ENCODE measurements at regions not wholly inside any gene's neighbourhood (a gene's known extent, or its start where the extent isn't known, plus 50 kb on each side); places are given as distances from the start of the nearest gene placed in this dataset.
"Not testable (repeated sequence)": the region's sequence is repeated elsewhere in the genome, so short reads cannot be mapped to it uniquely, and the experiment has no call there.

GRCh38 chr3:144774897-144775296, 803.3 kb downstream of the DIPK2A start:
- no peaks in the 10 kb centered on the region for H3K27me3 Mint-ChIP-seq
- H3K27ac Mint-ChIP-seq = no peak overlapping the region
- no peaks in the 10 kb centered on the region for H3K4me1 Mint-ChIP-seq
- no peaks in the 10 kb centered on the region for H3K36me3 Mint-ChIP-seq (ENCODE audit: low read depth)
- ATAC-seq (no peak), DNase-seq (no peak)
- no peaks in the 10 kb centered on the region for H3K9me3 ChIP-seq (ENCODE audit: control insufficient read depth, low read length, poor library complexity, severe bottlenecking)
- no peak overlapping the region for H3K4me3 Mint-ChIP-seq

GRCh38 chr3:144775551-144775950, 803.9 kb downstream of the DIPK2A start:
- Mint-ChIP-seq H3K4me3 (no peak overlapping the region), H3K36me3 (ENCODE audit: low read depth) (no peaks in the 10 kb centered on the region), H3K27ac (no peak overlapping the region), H3K4me1 (no peaks in the 10 kb centered on the region), H3K27me3 (no peaks in the 10 kb centered on the region)
- DNase-seq (no peak), ATAC-seq (no peak)
- no peaks in the 10 kb centered on the region for H3K9me3 ChIP-seq (ENCODE audit: control insufficient read depth, low read length, poor library complexity, severe bottlenecking)

GRCh38 chr3:144777906-144778305, 806.3 kb downstream of the DIPK2A start:
- no peaks in the 10 kb centered on the region for H3K27me3 Mint-ChIP-seq
- H3K27ac Mint-ChIP-seq = no peak overlapping the region
- no peak for DNase-seq
- H3K36me3 Mint-ChIP-seq (ENCODE audit: low read depth) = no peaks in the 10 kb centered on the region
- no peak for ATAC-seq
- H3K4me3 Mint-ChIP-seq = no peak overlapping the region
- H3K4me1 Mint-ChIP-seq = no peaks in the 10 kb centered on the region
- no peaks in the 10 kb centered on the region for H3K9me3 ChIP-seq (ENCODE audit: control insufficient read depth, low read length, poor library complexity, severe bottlenecking)

- Mint-ChIP-seq H3K27me3 (no peaks in the 10 kb centered on the region), H3K27ac (no peak overlapping the region), H3K4me1 (no peaks in the 10 kb centered on the region), H3K4me3 (no peak overlapping the region), H3K36me3 (ENCODE audit: low read depth) (no peaks in the 10 kb centered on the region)
- no peaks in the 10 kb centered on the region for H3K9me3 ChIP-seq (ENCODE audit: control insufficient read depth, low read length, poor library complexity, severe bottlenecking)
- ATAC-seq = no peak
- no peak for DNase-seq
Measured at GRCh38 chr3:144791034-144791433, 819.4 kb downstream of the DIPK2A start.

- no peaks in the 10 kb centered on the region for H3K9me3 ChIP-seq (ENCODE audit: control insufficient read depth, low read length, poor library complexity, severe bottlenecking)
- DNase-seq (no peak), ATAC-seq (no peak)
- Mint-ChIP-seq H3K4me3 (no peak overlapping the region), H3K27ac (no peak overlapping the region), H3K4me1 (no peaks in the 10 kb centered on the region), H3K27me3 (no peaks in the 10 kb centered on the region), H3K36me3 (ENCODE audit: low read depth) (no peaks in the 10 kb centered on the region)
Measured at GRCh38 chr3:144801890-144802289, 830.3 kb downstream of the DIPK2A start.

- Mint-ChIP-seq H3K36me3 (ENCODE audit: low read depth) (no peaks in the 10 kb centered on the region), H3K4me1 (no peaks in the 10 kb centered on the region), H3K4me3 (no peak overlapping the region), H3K27ac (no peak overlapping the region), H3K27me3 (no peaks in the 10 kb centered on the region)
- DNase-seq (no peak), ATAC-seq (no peak)
- no peaks in the 10 kb centered on the region for H3K9me3 ChIP-seq (ENCODE audit: control insufficient read depth, low read length, poor library complexity, severe bottlenecking)
Measured at GRCh38 chr3:144809380-144809779, 837.8 kb downstream of the DIPK2A start.

- Mint-ChIP-seq H3K4me1 (no peaks in the 10 kb centered on the region), H3K27ac (no peak overlapping the region), H3K36me3 (ENCODE audit: low read depth) (no peaks in the 10 kb centered on the region), H3K4me3 (no peak overlapping the region), H3K27me3 (no peaks in the 10 kb centered on the region)
- DNase-seq = no peak
- H3K9me3 ChIP-seq (ENCODE audit: control insufficient read depth, low read length, poor library complexity, severe bottlenecking) = no peaks in the 10 kb centered on the region
- no peak for ATAC-seq
Measured at GRCh38 chr3:144810160-144810559, 838.5 kb downstream of the DIPK2A start.

GRCh38 chr3:144815655-144816054, 844.0 kb downstream of the DIPK2A start:
- H3K9me3 ChIP-seq (ENCODE audit: control insufficient read depth, low read length, poor library complexity, severe bottlenecking) = no peaks in the 10 kb centered on the region
- ATAC-seq (no peak), DNase-seq (no peak)
- Mint-ChIP-seq H3K36me3 (ENCODE audit: low read depth) (no peaks in the 10 kb centered on the region), H3K4me3 (no peak overlapping the region), H3K27me3 (no peaks in the 10 kb centered on the region), H3K27ac (no peak overlapping the region), H3K4me1 (no peaks in the 10 kb centered on the region)

- no peaks in the 10 kb centered on the region for H3K4me1 Mint-ChIP-seq
- H3K27ac Mint-ChIP-seq = no peak overlapping the region
- no peak overlapping the region for H3K4me3 Mint-ChIP-seq
- ATAC-seq (no peak), DNase-seq (no peak)
- no peaks in the 10 kb centered on the region for H3K9me3 ChIP-seq (ENCODE audit: control insufficient read depth, low read length, poor library complexity, severe bottlenecking)
- no peaks in the 10 kb centered on the region for H3K27me3 Mint-ChIP-seq
- no peaks in the 10 kb centered on the region for H3K36me3 Mint-ChIP-seq (ENCODE audit: low read depth)
Measured at GRCh38 chr3:144816323-144816722, 844.7 kb downstream of the DIPK2A start.

- Mint-ChIP-seq H3K27ac (no peak overlapping the region), H3K4me3 (no peak overlapping the region), H3K4me1 (no peaks in the 10 kb centered on the region), H3K36me3 (ENCODE audit: low read depth) (no peaks in the 10 kb centered on the region), H3K27me3 (no peaks in the 10 kb centered on the region)
- no peak for DNase-seq
- ATAC-seq = no peak
- no peaks in the 10 kb centered on the region for H3K9me3 ChIP-seq (ENCODE audit: control insufficient read depth, low read length, poor library complexity, severe bottlenecking)
Measured at GRCh38 chr3:144818973-144819372, 847.4 kb downstream of the DIPK2A start.

- H3K9me3 ChIP-seq (ENCODE audit: control insufficient read depth, low read length, poor library complexity, severe bottlenecking); H3K36me3 Mint-ChIP-seq (ENCODE audit: low read depth); ATAC-seq; H3K27me3 Mint-ChIP-seq; H3K4me1 Mint-ChIP-seq; H3K27ac Mint-ChIP-seq; DNase-seq; H3K4me3 Mint-ChIP-seq: not testable (repeated sequence)
Measured at GRCh38 chr3:144820232-144820631, 848.6 kb downstream of the DIPK2A start.

- H3K4me3 Mint-ChIP-seq = no peak overlapping the region
- DNase-seq = no peak
- H3K4me1 Mint-ChIP-seq = no peaks in the 10 kb centered on the region
- H3K27ac Mint-ChIP-seq = no peak overlapping the region
- ATAC-seq = no peak
- H3K9me3 ChIP-seq (ENCODE audit: control insufficient read depth, low read length, poor library complexity, severe bottlenecking) = no peaks in the 10 kb centered on the region
- H3K36me3 Mint-ChIP-seq (ENCODE audit: low read depth) = no peaks in the 10 kb centered on the region
- no peaks in the 10 kb centered on the region for H3K27me3 Mint-ChIP-seq
Measured at GRCh38 chr3:144820726-144821125, 849.1 kb downstream of the DIPK2A start.

GRCh38 chr3:144821583-144821982, 850.0 kb downstream of the DIPK2A start:
- ATAC-seq (no peak), DNase-seq (no peak)
- Mint-ChIP-seq H3K27ac (no peak overlapping the region), H3K27me3 (no peaks in the 10 kb centered on the region), H3K4me3 (no peak overlapping the region), H3K4me1 (no peaks in the 10 kb centered on the region), H3K36me3 (ENCODE audit: low read depth) (no peaks in the 10 kb centered on the region)
- no peaks in the 10 kb centered on the region for H3K9me3 ChIP-seq (ENCODE audit: control insufficient read depth, low read length, poor library complexity, severe bottlenecking)

- no peak overlapping the region for H3K4me3 Mint-ChIP-seq
- H3K4me1 Mint-ChIP-seq = no peaks in the 10 kb centered on the region
- H3K36me3 Mint-ChIP-seq (ENCODE audit: low read depth) = no peaks in the 10 kb centered on the region
- no peak overlapping the region for H3K27ac Mint-ChIP-seq
- no peaks in the 10 kb centered on the region for H3K9me3 ChIP-seq (ENCODE audit: control insufficient read depth, low read length, poor library complexity, severe bottlenecking)
- DNase-seq = no peak
- H3K27me3 Mint-ChIP-seq = no peaks in the 10 kb centered on the region
- ATAC-seq = no peak
Measured at GRCh38 chr3:144822671-144823070, 851.0 kb downstream of the DIPK2A start.

Data from T-helper 17 cell (primary cell).